GM18873 (cell line): ENCODE measurements at regions not wholly inside any gene's neighbourhood (a gene's known extent, or its start where the extent isn't known, plus 50 kb on each side); places are given as distances from the start of the nearest gene placed in this dataset.

Experiments
- ATAC-seq: cut with Tn5 transposase; IDR thresholded peaks from one replicate; pipeline ENCODE4 v1.9.1; 2021; ENCODE audit warnings: mild to moderate bottlenecking, moderate library complexity, moderate number of reproducible peaks; ENCODE audit not compliant: unreplicated experiment, low FRiP score

- no peak for ATAC-seq
Observed at GRCh38 chrX:57204306-57204705, 67.1 kb upstream of the SPIN2A start.

DNA sequence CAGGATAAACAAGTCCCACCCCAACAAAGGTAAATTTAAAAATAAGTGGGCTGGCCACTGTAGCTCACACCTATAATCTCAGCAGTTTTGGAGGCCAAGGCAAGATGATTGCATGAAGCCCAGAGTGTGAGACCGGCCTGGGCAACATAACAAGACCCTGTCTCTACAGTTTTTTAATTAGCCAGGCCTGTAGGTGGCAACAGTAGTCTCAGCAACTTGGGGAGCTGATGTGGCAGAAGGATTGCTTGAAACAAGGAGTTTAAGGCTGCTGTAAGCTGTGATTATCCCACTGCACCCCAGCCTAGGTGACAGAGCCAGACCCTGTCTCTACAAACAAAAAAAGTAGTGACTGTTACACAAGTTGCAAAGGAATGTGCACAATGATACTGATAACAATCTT is 74.6 kb upstream of the FAAH2 start:
- ATAC-seq, result no peak

- ATAC-seq, result no peak
Observed at GRCh38 chrX:57227691-57228090, 58.8 kb upstream of the FAAH2 start.

DNA sequence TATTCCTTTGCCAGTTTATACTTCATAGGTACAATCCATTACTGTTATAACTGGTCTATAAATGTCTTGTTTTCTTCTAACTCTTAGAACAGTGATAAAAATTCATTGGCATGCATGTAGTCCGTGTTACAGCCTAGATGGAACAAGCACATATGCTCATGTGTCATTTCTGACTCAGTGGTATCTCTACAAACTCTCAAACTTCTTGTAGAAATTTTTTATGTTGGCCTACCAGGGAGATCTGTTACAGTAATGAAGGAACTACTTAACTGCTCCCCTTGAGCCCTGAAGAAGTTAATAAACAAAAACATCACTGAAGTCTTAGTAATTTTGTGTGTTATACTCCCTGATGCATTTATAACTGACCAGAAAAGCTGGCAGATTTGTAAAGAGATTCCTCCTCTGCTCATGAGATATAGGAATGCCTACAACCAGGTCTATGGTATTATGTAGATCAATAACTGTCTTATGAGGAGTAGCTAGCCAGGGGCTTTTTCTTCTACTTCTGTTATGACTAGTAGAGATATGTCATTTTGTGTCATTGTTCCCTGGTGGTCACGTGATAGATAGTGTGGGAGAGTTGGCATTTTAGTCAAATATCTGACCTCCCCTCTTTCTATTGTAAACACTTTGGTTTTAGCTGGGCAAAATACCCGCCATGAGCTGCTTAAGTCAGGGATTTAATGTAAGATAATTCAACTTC is 53.7 kb upstream of the FAAH2 start:
- ATAC-seq, result peak; percentile 96
